Esophagus squamous epithelium (tissue), 5 donors: ENCODE measurements at regions not wholly inside any gene's neighbourhood (a gene's known extent, or its start where the extent isn't known, plus 50 kb on each side); places are given as distances from the start of the nearest gene placed in this dataset.

ENCODE experiments used
- DNase-seq: peaks from one replicate; lab custom pipeline; 2025; lab: John Stamatoyannopoulos, UW
- H3K27ac ChIP-seq, 4 donors: fragments of 200-600 bp; sonication (generic); one replicate each; pipeline ENCODE4 v1.5.1; 2016 to 2019; ENCODE audit warnings: mild to moderate bottlenecking in 1 of 4
- H3K27me3 ChIP-seq, 4 donors: fragments of 200-600 bp; sonication (generic); 1 replicate in 3 of 4; 2 replicates in 1 of 4; pipeline versions ENCODE4 v1.5.1 to v1.6.0; 2017 to 2021; ENCODE audit warnings: antibody characterized with exemption in 1 of 4
- H3K36me3 ChIP-seq, 3 donors: fragments of 200-600 bp; sonication (generic); one replicate each; pipeline ENCODE4 v1.5.1; 2016 to 2019
- H3K4me1 ChIP-seq, 3 donors: fragments of 200-600 bp; sonication (generic); one replicate each; pipeline ENCODE4 v1.5.1; 2017 to 2019
- H3K4me3 ChIP-seq, 4 donors: fragments of 200-600 bp; sonication (generic); 1 replicate in 3 of 4; 2 replicates in 1 of 4; pipeline ENCODE4 v1.5.1; 2016 to 2019; ENCODE audit warnings: mild to moderate bottlenecking in 2 of 4, moderate library complexity in 1 of 4
- H3K9me3 ChIP-seq, 3 donors: fragments of 200-600 bp; sonication (generic); one replicate each; pipeline ENCODE4 v1.5.1; 2016 to 2019
- POLR2A ChIP-seq, 4 donors: fragments of 450-650 bp; IDR thresholded peaks; one replicate each; pipeline ENCODE4 v1.6.1; 2017; ENCODE audit warnings: antibody characterized with exemption in 4 of 4, mild to moderate bottlenecking in 4 of 4, moderate library complexity in 3 of 4
- WGBS, 2 donors: methylation state at CpG; one replicate each; pipeline ENCODE4 v1.1.5; 2018; 5-methylcytosine and 5-hydroxymethylcytosine counted together
- intact Hi-C: fragments of 100-400 bp; cut with DNase I; formaldehyde crosslinking; loops from one replicate; pipeline ENCODE4 v1.15.0; 2022
- TF ChIP-seq, protein P1 (sequence below), 6 experiments: fragments of 450-650 bp in 4 of 6; fragments of 200-600 bp in 2 of 6; sonication (generic) in 2 of 6; IDR thresholded peaks; one replicate each; pipeline ENCODE4 v1.5.1; 2016 to 2019; ENCODE audit warnings: antibody characterized with exemption in 6 of 6, mild to moderate bottlenecking in 4 of 6, moderate library complexity in 4 of 6
- donor health status: DM: yes; HTN: yes; CAD: no.

DNA sequence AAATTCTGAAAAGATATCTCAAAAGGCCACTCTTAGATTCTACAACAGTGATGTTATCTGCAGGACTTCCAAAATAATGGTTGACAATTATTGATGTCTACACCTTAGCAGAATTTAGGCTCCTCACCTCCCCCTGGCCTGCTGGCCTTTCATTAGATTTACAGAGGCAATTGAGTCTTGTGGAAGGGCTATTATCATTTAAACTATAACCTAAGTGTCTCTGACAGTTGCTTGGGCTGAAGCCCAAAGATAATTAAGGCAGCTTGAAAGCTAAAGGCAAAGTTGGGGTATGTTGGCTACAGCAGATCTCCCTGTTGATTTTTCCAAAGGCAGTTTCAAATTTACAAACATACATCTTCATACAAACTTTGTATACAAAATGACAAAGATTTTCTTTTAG lies 912.3 kb downstream of the TAF11L14 start:
- Histone ChIP-seq H3K4me3 (no peak overlapping the region), H3K27ac (no peak overlapping the region), H3K9me3 (peaks cover 0 to 11% (median 0%) of the 10 kb centered on the region in 3 donors), H3K27me3 (no peaks in the 10 kb centered on the region), H3K4me1 (no peaks in the 10 kb centered on the region), H3K36me3 (no peaks in the 10 kb centered on the region)
- intact Hi-C loops, result no loop called here
- TF ChIP-seq, protein P1, sequence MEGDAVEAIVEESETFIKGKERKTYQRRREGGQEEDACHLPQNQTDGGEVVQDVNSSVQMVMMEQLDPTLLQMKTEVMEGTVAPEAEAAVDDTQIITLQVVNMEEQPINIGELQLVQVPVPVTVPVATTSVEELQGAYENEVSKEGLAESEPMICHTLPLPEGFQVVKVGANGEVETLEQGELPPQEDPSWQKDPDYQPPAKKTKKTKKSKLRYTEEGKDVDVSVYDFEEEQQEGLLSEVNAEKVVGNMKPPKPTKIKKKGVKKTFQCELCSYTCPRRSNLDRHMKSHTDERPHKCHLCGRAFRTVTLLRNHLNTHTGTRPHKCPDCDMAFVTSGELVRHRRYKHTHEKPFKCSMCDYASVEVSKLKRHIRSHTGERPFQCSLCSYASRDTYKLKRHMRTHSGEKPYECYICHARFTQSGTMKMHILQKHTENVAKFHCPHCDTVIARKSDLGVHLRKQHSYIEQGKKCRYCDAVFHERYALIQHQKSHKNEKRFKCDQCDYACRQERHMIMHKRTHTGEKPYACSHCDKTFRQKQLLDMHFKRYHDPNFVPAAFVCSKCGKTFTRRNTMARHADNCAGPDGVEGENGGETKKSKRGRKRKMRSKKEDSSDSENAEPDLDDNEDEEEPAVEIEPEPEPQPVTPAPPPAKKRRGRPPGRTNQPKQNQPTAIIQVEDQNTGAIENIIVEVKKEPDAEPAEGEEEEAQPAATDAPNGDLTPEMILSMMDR (IDR thresholded peaks at IDR 0.05), result no peak
- TF ChIP-seq POLR2A (IDR thresholded peaks at IDR 0.05), result no peak
- DNase-seq, result no peak

DNA sequence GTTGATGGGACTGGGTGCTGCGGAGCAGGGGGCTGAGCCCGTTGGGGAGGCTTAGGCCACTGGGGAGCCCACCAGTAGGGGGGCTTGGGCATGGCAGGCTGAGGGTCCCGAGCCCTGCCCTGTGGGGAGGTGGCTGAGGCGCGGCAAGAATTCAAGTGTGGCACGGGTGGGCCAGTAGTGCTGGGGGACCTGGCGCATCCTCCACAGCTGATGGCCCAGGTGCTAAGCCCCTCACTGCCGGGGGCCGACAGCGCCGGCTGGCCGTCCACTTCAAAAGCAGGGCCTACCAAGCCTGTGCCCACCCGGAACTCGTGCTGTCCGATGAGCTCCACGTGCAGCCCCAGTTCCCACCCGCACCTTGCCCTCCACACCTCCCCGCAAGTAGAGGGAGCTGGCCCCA lies 917.5 kb downstream of the TAF11L14 start:
- no peak for DNase-seq
- H3K36me3 ChIP-seq, result no peaks in the 10 kb centered on the region
- no peaks in the 10 kb centered on the region for H3K27me3 ChIP-seq
- 83 to 92% methylated on average over 1 to 9 of the region's 18 CpGs for WGBS, 2 donors
- H3K9me3 ChIP-seq, result peaks cover 0 to 15% (median 0%) of the 10 kb centered on the region in 3 donors
- TF ChIP-seq POLR2A (IDR thresholded peaks at IDR 0.05), result no peak
- TF ChIP-seq, protein P1 (IDR thresholded peaks at IDR 0.05), result no peak
- H3K27ac ChIP-seq, result no peak overlapping the region
- no peak overlapping the region for H3K4me3 ChIP-seq
- H3K4me1 ChIP-seq, result no peaks in the 10 kb centered on the region
- intact Hi-C loops, result no loop called here

DNA sequence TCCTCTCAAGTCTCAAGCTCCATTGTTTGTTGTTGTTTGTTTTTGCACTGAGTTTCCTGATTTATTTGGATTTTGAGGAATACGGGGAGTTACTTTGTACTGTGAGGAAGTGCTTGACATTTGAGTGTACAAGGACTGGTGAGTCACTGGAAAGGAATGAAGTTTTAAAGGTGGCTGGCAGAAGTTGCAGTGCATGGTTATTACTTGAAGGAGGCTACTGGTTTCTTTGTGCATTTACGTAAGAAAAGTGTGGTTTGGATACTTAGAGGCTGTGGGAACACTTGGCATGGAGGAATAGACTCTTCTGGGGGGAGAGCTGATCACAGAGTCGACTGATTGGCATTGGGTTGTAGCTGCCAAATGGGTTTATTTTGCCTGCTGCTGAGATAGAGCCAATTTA lies 919.0 kb downstream of the TAF11L14 start:
- DNase-seq, result no peak
- no peaks in the 10 kb centered on the region for H3K4me1 ChIP-seq
- H3K27ac ChIP-seq, result no peak overlapping the region
- no peaks in the 10 kb centered on the region for H3K36me3 ChIP-seq
- WGBS, 2 donors, result 43 to 55% methylated on average over 3 of the region's 3 CpGs
- no peaks in the 10 kb centered on the region for H3K27me3 ChIP-seq
- no peak overlapping the region for H3K4me3 ChIP-seq
- H3K9me3 ChIP-seq, result peaks cover 0 to 15% (median 0%) of the 10 kb centered on the region in 3 donors
- TF ChIP-seq, protein P1 (IDR thresholded peaks at IDR 0.05), result no peak
- no peak for TF ChIP-seq POLR2A (IDR thresholded peaks at IDR 0.05)
- intact Hi-C loops, result no loop called here

DNA sequence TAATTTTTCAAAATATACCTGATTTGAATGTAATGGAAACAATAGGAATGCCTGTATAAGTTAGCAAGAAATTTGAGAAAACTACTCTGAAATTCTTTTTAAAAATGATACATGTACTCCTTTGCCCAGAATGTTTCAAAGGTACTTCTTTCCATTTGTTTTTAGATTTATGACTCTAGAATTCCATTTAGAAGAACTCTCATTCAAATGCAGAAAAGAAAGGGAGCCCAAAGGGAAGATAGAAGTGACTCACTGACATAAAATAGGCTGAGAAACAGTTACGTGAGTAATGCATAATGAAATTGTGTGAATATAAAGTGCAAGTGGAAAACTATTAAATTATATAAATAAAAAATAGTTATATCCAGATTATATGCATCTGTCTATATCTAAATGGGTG lies 926.3 kb downstream of the TAF11L14 start:
- intact Hi-C loops, result no loop called here
- Histone ChIP-seq H3K36me3 (no peaks in the 10 kb centered on the region), H3K4me1 (no peaks in the 10 kb centered on the region), H3K9me3 (no peaks in the 10 kb centered on the region), H3K27ac (no peak overlapping the region), H3K27me3 (no peaks in the 10 kb centered on the region), H3K4me3 (no peak overlapping the region)
- DNase-seq, result no peak
- TF ChIP-seq, protein P1 (IDR thresholded peaks at IDR 0.05), result no peak
- TF ChIP-seq POLR2A (IDR thresholded peaks at IDR 0.05), result no peak
- WGBS, 2 donors, result 78 to 80% methylated on average over 1 of the region's 1 CpG

DNA sequence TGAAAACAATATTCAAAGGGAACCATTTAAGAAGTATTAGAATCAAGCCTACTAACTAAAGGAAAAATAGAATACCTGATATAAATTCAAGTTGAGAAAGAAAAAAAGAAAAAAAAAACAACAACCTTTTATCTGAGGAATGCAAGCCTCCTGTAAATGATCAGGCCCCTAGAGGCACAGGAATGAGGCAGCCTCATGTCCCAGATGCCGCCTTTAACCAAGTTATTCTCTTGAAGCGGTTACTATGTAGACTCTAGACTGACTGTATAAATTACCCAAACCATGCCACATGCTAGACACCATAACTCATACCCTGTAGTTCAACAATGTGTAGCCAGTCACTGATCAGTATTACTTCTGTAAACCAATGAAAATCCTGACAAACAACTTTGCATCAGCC lies 929.6 kb downstream of the TAF11L14 start:
- Histone ChIP-seq H3K4me3 (no peak overlapping the region), H3K27ac (no peak overlapping the region), H3K4me1 (no peaks in the 10 kb centered on the region), H3K27me3 (no peaks in the 10 kb centered on the region), H3K36me3 (no peaks in the 10 kb centered on the region), H3K9me3 (no peaks in the 10 kb centered on the region)
- intact Hi-C loops, result no loop called here
- 70 to 86% methylated on average over 2 of the region's 2 CpGs for WGBS, 2 donors
- TF ChIP-seq, protein P1 (IDR thresholded peaks at IDR 0.05), result no peak
- no peak for TF ChIP-seq POLR2A (IDR thresholded peaks at IDR 0.05)
- no peak for DNase-seq
